ENCODE measurements at regions not wholly inside any gene's neighbourhood (a gene's known extent, or its start where the extent isn't known, plus 50 kb on each side); places are given as distances from the start of the nearest gene placed in this dataset.
A peak's percentile ranks its signal among the peaks of the same experiment; 100 is the strongest.

- no peak for DNase-seq
These were observed 91.0 kb upstream of the KCNH7 start for GRCh38 chr2:162929571-162929970.

GRCh38 chr2:162928356-162928755 is 89.8 kb upstream of the KCNH7 start:
- DNase-seq: no peak

GRCh38 chr2:162926907-162927306 is 88.3 kb upstream of the KCNH7 start:
- no peak for DNase-seq

- no peak for DNase-seq
These were observed 87.9 kb upstream of the KCNH7 start for GRCh38 chr2:162926501-162926900.

GRCh38 chr2:162925595-162925994 is 87.0 kb upstream of the KCNH7 start:
- DNase-seq: no peak

- DNase-seq: no peak
These were observed 80.5 kb upstream of the KCNH7 start for GRCh38 chr2:162919111-162919510.

- DNase-seq: no peak
These were observed 79.1 kb upstream of the KCNH7 start for GRCh38 chr2:162917626-162918025.

GRCh38 chr2:162916286-162916801 is 77.8 kb upstream of the KCNH7 start:
- DNase-seq: no peak

- DNase-seq: no peak
These were observed 77.3 kb upstream of the KCNH7 start for GRCh38 chr2:162915858-162916257.

GRCh38 chr2:162914161-162914560 is 75.6 kb upstream of the KCNH7 start:
- DNase-seq: no peak

- DNase-seq: no peak
These were observed 74.2 kb upstream of the KCNH7 start for GRCh38 chr2:162912787-162913186.

GRCh38 chr2:162908567-162908966 is 70.0 kb upstream of the KCNH7 start:
- DNase-seq: no peak

GRCh38 chr2:162890690-162891311 is 52.2 kb upstream of the KCNH7 start:
- peak; percentile 2 for DNase-seq

- DNase-seq: no peak
These were observed 50.1 kb upstream of the KCNH7 start for GRCh38 chr2:162888652-162889051.
